Panc1 (cell line): ENCODE measurements at regions not wholly inside any gene's neighbourhood (a gene's known extent, or its start where the extent isn't known, plus 50 kb on each side); places are given as distances from the start of the nearest gene placed in this dataset.

Source experiments
- ATAC-seq: fragments of 200-7000 bp; cut with Tn5 transposase; 2 replicates; pipeline ENCODE4 v1.9.1; 2020; ENCODE audit warnings: mild to moderate bottlenecking, moderate library complexity
- BruUV-seq: library from RNA; stranded (reverse); fragments of 400-500 nt; replicated peaks from 2 replicates; lab custom pipeline; 2021; lab: Mats Ljungman, UMichigan
- CTCF ChIA-PET: fragments of 300-600 bp; sonication (Branson Sonifier 250); formaldehyde crosslinking; loops from one replicate; lab custom pipeline; 2022; ENCODE audit warnings: antibody characterized with exemption; lab: Charles Lee
- POLR2A ChIA-PET: fragments of 300-600 bp; sonication (Branson Sonifier 250); formaldehyde crosslinking; loops from one replicate; lab custom pipeline; 2022; ENCODE audit warnings: antibody characterized with exemption; lab: Charles Lee
- DNase-seq: peaks from one replicate; pipeline ENCODE4 v3.0.0-alpha.2; 2010; ENCODE audit warnings: low read depth, low spot score
- H3K27ac ChIP-seq: 2 replicates; pipeline ENCODE4 v1.5.1; 2011; ENCODE audit warnings: mild to moderate bottlenecking, low read length, inconsistent platforms
- H3K27me3 ChIP-seq: fragments of 200-500 bp; sonication (Bioruptor generic); 2 replicates; pipeline ENCODE4 v1.6.0; 2014; ENCODE audit warnings: low read length, inconsistent platforms; ENCODE audit not compliant: control insufficient read depth, insufficient read depth
- H3K36me3 ChIP-seq: fragments of 200-500 bp; sonication (Bioruptor generic); 2 replicates; pipeline ENCODE4 v1.5.1; 2014; ENCODE audit warnings: inconsistent platforms, mild to moderate bottlenecking, low read length, moderate library complexity; ENCODE audit not compliant: control insufficient read depth, insufficient read depth
- H3K4me1 ChIP-seq: 2 replicates; pipeline ENCODE4 v1.5.1; 2011; ENCODE audit warnings: inconsistent platforms, mild to moderate bottlenecking, low read length, moderate library complexity; ENCODE audit not compliant: control insufficient read depth, insufficient read depth
- H3K4me3 ChIP-seq, 2 experiments: 2 replicates each; pipeline ENCODE4 v1.5.1; 2011 to 2012; ENCODE audit warnings: low read depth in 2 of 2, low read length in 2 of 2, mild to moderate bottlenecking in 2 of 2, inconsistent platforms in 1 of 2, moderate library complexity in 1 of 2
- H3K9me3 ChIP-seq: fragments of 200-500 bp; sonication (Bioruptor generic); 2 replicates; pipeline ENCODE4 v1.5.1; 2014; ENCODE audit warnings: low read depth, mild to moderate bottlenecking, inconsistent platforms, low read length, moderate library complexity; ENCODE audit not compliant: control insufficient read depth, insufficient read depth
- POLR2AphosphoS5 ChIP-seq: IDR thresholded peaks from 2 replicates; pipeline ENCODE4 v1.6.1; 2012; ENCODE audit warnings: mild to moderate bottlenecking, low read depth, low read length, moderate library complexity
- SIN3A ChIP-seq: IDR thresholded peaks from 2 replicates; pipeline ENCODE4 v1.6.1; 2012; ENCODE audit warnings: low read depth, mild to moderate bottlenecking, low read length, moderate library complexity, borderline replicate concordance; ENCODE audit not compliant: insufficient read depth
- TCF7L2 ChIP-seq: IDR thresholded peaks from 2 replicates; pipeline ENCODE4 v1.6.1; 2011; ENCODE audit warnings: mild to moderate bottlenecking, low read depth, low read length, inconsistent platforms
- in situ Hi-C: cut with HindIII; loops from 2 replicates; pipeline ENCODE4 v1.10.0; 2016; ENCODE audit warnings: low sequenced_read_pairs, low pct_unique_long_range_greater_than_20kb
- intact Hi-C: fragments of 100-400 bp; cut with micrococcal nuclease; formaldehyde crosslinking; loops from one replicate; pipeline ENCODE4 v1.10.0; 2022; ENCODE audit not compliant: unreplicated experiment
- TF ChIP-seq, protein P1 (sequence below): fragments of 450-650 bp; IDR thresholded peaks from 2 replicates; pipeline ENCODE4 v1.5.1; 2017; ENCODE audit warnings: mild to moderate bottlenecking
- TF ChIP-seq, protein P2 (sequence below), 2 experiments: IDR thresholded peaks; 2 replicates each; pipeline ENCODE4 v1.6.1; 2011 to 2012; ENCODE audit warnings: low read depth in 2 of 2, control low read depth in 1 of 2, low read length in 1 of 2, mild to moderate bottlenecking in 1 of 2, moderate library complexity in 1 of 2; ENCODE audit not compliant: insufficient read depth in 1 of 2

DNA sequence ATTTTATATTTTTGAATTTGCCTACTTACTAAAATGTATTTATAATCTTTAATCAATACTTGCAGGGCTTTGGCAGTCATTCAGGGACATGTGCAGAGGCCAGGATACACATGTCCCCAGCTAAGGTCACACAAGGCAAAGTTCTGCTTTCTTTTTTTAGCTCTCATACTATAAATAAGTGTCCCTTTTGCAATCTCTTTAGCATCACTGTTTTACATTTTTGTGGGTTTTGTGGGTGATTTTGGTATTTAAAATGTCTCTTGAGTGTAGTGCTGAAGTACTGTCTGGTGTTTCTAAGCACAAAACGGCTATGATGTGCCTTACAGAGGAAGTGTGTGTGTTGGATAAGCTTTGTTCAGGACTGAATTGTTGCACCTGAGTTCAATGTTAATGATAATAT lies 309.0 kb upstream of the GULP1 start:
- Histone ChIP-seq H3K4me3 (no peak overlapping the region), H3K4me1 (no peaks in the 10 kb centered on the region; the same call in 1 of the 2 replicates), H3K27ac (no peak overlapping the region), H3K27me3 (no peaks in the 10 kb centered on the region), H3K9me3 (no peaks in the 10 kb centered on the region), H3K36me3 (no peaks in the 10 kb centered on the region)
- no peak for TF ChIP-seq TCF7L2
- TF ChIP-seq, protein P1, sequence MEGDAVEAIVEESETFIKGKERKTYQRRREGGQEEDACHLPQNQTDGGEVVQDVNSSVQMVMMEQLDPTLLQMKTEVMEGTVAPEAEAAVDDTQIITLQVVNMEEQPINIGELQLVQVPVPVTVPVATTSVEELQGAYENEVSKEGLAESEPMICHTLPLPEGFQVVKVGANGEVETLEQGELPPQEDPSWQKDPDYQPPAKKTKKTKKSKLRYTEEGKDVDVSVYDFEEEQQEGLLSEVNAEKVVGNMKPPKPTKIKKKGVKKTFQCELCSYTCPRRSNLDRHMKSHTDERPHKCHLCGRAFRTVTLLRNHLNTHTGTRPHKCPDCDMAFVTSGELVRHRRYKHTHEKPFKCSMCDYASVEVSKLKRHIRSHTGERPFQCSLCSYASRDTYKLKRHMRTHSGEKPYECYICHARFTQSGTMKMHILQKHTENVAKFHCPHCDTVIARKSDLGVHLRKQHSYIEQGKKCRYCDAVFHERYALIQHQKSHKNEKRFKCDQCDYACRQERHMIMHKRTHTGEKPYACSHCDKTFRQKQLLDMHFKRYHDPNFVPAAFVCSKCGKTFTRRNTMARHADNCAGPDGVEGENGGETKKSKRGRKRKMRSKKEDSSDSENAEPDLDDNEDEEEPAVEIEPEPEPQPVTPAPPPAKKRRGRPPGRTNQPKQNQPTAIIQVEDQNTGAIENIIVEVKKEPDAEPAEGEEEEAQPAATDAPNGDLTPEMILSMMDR: no peak
- TF ChIP-seq SIN3A: no peak
- no peak for TF ChIP-seq POLR2AphosphoS5
- TF ChIP-seq, protein P2, sequence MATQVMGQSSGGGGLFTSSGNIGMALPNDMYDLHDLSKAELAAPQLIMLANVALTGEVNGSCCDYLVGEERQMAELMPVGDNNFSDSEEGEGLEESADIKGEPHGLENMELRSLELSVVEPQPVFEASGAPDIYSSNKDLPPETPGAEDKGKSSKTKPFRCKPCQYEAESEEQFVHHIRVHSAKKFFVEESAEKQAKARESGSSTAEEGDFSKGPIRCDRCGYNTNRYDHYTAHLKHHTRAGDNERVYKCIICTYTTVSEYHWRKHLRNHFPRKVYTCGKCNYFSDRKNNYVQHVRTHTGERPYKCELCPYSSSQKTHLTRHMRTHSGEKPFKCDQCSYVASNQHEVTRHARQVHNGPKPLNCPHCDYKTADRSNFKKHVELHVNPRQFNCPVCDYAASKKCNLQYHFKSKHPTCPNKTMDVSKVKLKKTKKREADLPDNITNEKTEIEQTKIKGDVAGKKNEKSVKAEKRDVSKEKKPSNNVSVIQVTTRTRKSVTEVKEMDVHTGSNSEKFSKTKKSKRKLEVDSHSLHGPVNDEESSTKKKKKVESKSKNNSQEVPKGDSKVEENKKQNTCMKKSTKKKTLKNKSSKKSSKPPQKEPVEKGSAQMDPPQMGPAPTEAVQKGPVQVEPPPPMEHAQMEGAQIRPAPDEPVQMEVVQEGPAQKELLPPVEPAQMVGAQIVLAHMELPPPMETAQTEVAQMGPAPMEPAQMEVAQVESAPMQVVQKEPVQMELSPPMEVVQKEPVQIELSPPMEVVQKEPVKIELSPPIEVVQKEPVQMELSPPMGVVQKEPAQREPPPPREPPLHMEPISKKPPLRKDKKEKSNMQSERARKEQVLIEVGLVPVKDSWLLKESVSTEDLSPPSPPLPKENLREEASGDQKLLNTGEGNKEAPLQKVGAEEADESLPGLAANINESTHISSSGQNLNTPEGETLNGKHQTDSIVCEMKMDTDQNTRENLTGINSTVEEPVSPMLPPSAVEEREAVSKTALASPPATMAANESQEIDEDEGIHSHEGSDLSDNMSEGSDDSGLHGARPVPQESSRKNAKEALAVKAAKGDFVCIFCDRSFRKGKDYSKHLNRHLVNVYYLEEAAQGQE (IDR thresholded peaks at IDR 0.05; ENCODE audit: insufficient read depth in 1 of 2, low read depth in 2 of 2, low read length in 1 of 2): no peak
- in situ Hi-C loops (no loop called here), intact Hi-C loops (no loop called here)
- ChIA-PET CTCF (no interaction called here), POLR2A (no interaction called here)
- ATAC-seq: no peak
- DNase-seq: no peak
- no TSS peak for BruUV-seq

DNA sequence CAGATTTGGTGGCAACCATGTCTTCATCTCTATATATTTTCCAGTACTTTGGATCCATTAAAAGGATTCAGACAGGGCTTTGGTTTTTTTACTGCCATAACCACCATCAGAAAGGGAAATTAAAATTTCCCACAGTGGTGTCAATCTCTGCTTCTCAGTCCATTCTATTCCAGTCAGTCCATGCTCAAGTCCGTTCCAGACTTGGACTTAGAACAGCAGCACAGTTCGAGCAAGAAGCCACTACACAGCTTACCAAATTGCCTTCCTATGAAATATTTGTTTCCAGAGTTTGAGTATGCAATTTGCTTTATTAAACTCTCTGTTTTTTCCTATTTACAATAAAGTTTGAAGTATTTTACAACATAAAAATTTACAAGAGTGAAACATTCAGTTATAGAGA lies 306.5 kb upstream of the GULP1 start:
- DNase-seq (no peak), ATAC-seq (no peak)
- CTCF ChIA-PET: no interaction called here
- in situ Hi-C loops (no loop called here), intact Hi-C loops (no loop called here)
- Histone ChIP-seq H3K27ac (no peak overlapping the region), H3K27me3 (no peaks in the 10 kb centered on the region), H3K4me3 (no peak overlapping the region), H3K36me3 (no peaks in the 10 kb centered on the region), H3K9me3 (no peaks in the 10 kb centered on the region), H3K4me1 (no peaks in the 10 kb centered on the region; the same call in 1 of the 2 replicates)
- POLR2A ChIA-PET: no interaction called here
- BruUV-seq: no TSS peak
- TF ChIP-seq, protein P2 (IDR thresholded peaks at IDR 0.05; ENCODE audit: insufficient read depth in 1 of 2, low read depth in 2 of 2, low read length in 1 of 2): no peak
- TF ChIP-seq SIN3A (no peak), TCF7L2 (no peak), POLR2AphosphoS5 (no peak)
- TF ChIP-seq, protein P1: no peak
